H1 (cell line): ENCODE measurements at regions not wholly inside any gene's neighbourhood (a gene's known extent, or its start where the extent isn't known, plus 50 kb on each side); places are given as distances from the start of the nearest gene placed in this dataset.

Experiments
- ASH2L ChIP-seq: fragments of 200-600, 300-600 bp; sonication (generic); IDR thresholded peaks from one replicate; pipeline ENCODE4 v1.7.1; 2017; ENCODE audit warnings: low read length
- BACH1 ChIP-seq: IDR thresholded peaks from 2 replicates; pipeline ENCODE4 v1.6.1; 2012; ENCODE audit warnings: low read length, improper control_type of control experiment
- FOSL1 ChIP-seq: IDR thresholded peaks from 2 replicates; pipeline ENCODE4 v1.6.1; 2011; ENCODE audit warnings: mild to moderate bottlenecking, low read depth, low read length, moderate library complexity; ENCODE audit not compliant: insufficient read depth
- HDAC6 ChIP-seq: IDR thresholded peaks from one replicate; pipeline ENCODE4 v1.7.1; 2012; ENCODE audit warnings: low read depth, mild to moderate bottlenecking, inconsistent platforms, low read length, moderate library complexity
- SRF ChIP-seq: IDR thresholded peaks from 2 replicates; pipeline ENCODE4 v1.6.1; 2011; ENCODE audit warnings: mild to moderate bottlenecking, low read depth, low read length, moderate library complexity

DNA sequence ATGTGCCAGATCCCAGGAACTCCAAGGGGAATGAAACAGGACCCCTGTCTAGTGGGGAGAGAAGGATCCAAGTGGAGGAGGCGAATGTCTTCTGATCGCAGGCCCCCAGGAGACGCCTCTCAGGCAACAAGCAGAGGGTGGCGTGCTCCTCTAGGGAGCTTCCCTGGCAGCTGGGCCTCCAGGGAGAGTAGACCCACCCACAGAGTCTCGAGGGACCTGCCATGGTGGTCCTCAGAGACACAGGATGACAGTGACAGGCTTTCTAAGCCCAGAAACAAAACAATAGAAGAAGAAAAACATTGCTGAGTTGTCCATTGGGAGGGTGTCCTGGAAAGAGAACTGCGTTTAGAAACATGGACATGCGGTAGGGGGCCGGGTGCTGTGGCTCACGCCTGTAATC, 140.6 kb upstream of the MAP1LC3B2 start (continued):
- TF ChIP-seq HDAC6 (no peak), SRF (no peak), BACH1 (no peak), FOSL1 (no peak), ASH2L (no peak)
- TF ChIP-seq, all 59 proteins: peak for 0
